SJCRH30 (cell line): ENCODE measurements at regions not wholly inside any gene's neighbourhood (a gene's known extent, or its start where the extent isn't known, plus 50 kb on each side); places are given as distances from the start of the nearest gene placed in this dataset.
A peak's percentile ranks its signal among the peaks of the same experiment; 100 is the strongest.

ENCODE experiments used
- DNase-seq, 2 experiments: peaks; one replicate each; pipeline ENCODE4 v3.0.0-alpha.2; 2015 to 2020
- H3K27ac ChIP-seq: fragments of 250-450 bp; sonication (Bioruptor Pico); 2 replicates; pipeline ENCODE4 v1.5.1; 2020; ENCODE audit warnings: mild to moderate bottlenecking, moderate library complexity
- H3K27me3 ChIP-seq: fragments of 250-450 bp; sonication (Bioruptor Pico); 2 replicates; pipeline ENCODE4 v1.5.1; 2020; ENCODE audit warnings: mild to moderate bottlenecking, moderate library complexity
- H3K36me3 ChIP-seq: fragments of 250-450 bp; sonication (Bioruptor Pico); 2 replicates; pipeline ENCODE4 v1.5.1; 2020; ENCODE audit warnings: mild to moderate bottlenecking, moderate library complexity
- H3K4me1 ChIP-seq: fragments of 250-450 bp; sonication (Bioruptor Pico); 2 replicates; pipeline ENCODE4 v1.5.1; 2020; ENCODE audit warnings: mild to moderate bottlenecking, moderate library complexity
- H3K4me3 ChIP-seq: fragments of 250-450 bp; sonication (Bioruptor Pico); 2 replicates; pipeline ENCODE4 v1.5.1; 2020; ENCODE audit warnings: mild to moderate bottlenecking, moderate library complexity
- H3K9me3 ChIP-seq: fragments of 250-450 bp; sonication (Bioruptor Pico); replicated peaks from 2 replicates; pipeline ENCODE4 v1.5.1; 2020; ENCODE audit warnings: mild to moderate bottlenecking, moderate library complexity

- no peaks in the 10 kb centered on the region for H3K9me3 ChIP-seq
- no peaks in the 10 kb centered on the region for H3K4me1 ChIP-seq
- H3K36me3 ChIP-seq = no peaks in the 10 kb centered on the region
- no peak overlapping the region for H3K27ac ChIP-seq
- peaks cover 3% of the 10 kb centered on the region; the same call in 1 of the 2 replicates for H3K27me3 ChIP-seq
- no peak for DNase-seq
- no peak overlapping the region for H3K4me3 ChIP-seq
Measured at GRCh38 chr11:15613789-15614188, 499.1 kb downstream of the INSC start.

- Histone ChIP-seq H3K27me3 (peaks cover 3% of the 10 kb centered on the region; the same call in 1 of the 2 replicates), H3K36me3 (no peaks in the 10 kb centered on the region), H3K4me1 (no peaks in the 10 kb centered on the region), H3K27ac (no peak overlapping the region), H3K9me3 (no peaks in the 10 kb centered on the region), H3K4me3 (no peak overlapping the region)
- no peak for DNase-seq
Measured at GRCh38 chr11:15615398-15616096, 500.8 kb downstream of the INSC start.

DNA sequence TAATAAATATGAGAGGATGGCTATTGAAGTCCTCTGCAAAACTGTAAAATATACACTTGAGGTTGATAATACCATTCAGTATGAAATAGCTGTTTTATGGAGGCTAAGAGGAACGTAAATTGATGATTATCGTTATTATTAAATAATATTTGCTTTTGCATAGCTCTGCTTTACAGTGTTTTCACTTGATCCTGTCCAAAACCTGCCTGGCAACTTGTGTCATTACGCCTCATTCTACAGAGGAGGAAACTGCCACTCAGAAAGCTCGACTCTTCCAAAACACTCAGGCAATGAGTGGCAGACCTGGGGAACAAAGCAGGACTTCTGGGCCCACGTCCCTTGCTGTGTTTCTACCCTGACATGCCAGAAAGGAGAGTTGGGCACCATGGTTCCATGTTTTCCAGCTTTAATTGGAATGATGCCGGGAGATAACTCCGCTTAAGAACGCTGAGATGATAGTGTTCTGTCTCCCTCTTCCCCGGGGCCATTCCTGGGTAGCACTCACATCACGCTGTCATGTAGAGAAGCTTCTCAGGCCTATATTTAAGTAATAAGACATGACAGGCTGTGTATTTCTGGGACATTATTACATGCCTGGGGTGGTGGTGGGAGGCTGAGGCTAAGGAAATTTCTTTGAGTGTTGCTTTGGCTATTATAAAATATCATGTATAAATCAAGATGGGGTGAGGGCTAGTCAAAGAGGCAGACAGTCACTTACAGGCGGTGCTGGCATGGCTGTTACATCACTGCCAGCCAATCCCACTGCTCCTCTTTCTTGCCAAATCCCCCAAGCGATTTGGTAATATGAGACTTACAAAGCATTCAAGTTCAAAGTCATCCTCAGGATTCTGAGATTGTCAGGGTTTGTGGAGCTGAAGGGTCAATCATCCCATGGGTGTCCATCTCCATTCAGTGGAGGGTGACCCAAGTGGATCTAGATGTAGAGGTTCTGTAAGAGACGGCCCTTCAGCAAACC is 501.7 kb downstream of the INSC start:
- Histone ChIP-seq H3K4me1 (no peaks in the 10 kb centered on the region), H3K27ac (no peak overlapping the region)

GRCh38 chr11:15617126-15617525 is 502.4 kb downstream of the INSC start:
- no peak overlapping the region for H3K4me3 ChIP-seq
- peaks cover 6% of the 10 kb centered on the region; the same call in 1 of the 2 replicates for H3K27me3 ChIP-seq
- no peak overlapping the region for H3K27ac ChIP-seq
- H3K36me3 ChIP-seq = no peaks in the 10 kb centered on the region
- no peaks in the 10 kb centered on the region for H3K4me1 ChIP-seq
- no peaks in the 10 kb centered on the region for H3K9me3 ChIP-seq
- no peak for DNase-seq

More for the DNA sequence above, 501.7 kb downstream of the INSC start:
- H3K9me3 ChIP-seq = no peaks in the 10 kb centered on the region
- DNase-seq = peak in 1 of 2 experiments; percentile 16
- peaks cover 3% of the 10 kb centered on the region; the same call in 1 of the 2 replicates for H3K27me3 ChIP-seq
- H3K4me3 ChIP-seq = no peak overlapping the region
- H3K36me3 ChIP-seq = no peaks in the 10 kb centered on the region

DNA sequence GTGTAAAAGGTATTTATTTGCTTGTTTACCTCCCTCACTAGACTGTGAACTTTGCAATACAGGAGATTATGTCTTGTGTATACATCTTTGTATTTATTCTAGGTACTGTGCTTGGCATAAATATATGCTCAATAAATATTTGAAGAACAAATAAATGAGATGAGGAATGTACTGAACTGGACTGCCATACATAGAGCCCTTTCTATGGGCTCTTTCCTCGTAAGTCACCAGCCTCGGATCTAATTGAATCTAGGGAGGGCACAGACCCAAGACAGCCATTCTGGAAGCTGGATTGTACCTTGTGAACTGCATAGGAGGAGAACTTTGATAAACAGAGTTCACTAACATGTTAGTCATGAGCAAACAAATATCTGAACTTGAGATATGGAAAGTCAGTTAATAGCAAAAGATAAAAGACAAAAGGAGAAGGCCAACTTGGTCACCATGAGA is 503.9 kb downstream of the INSC start:
- Histone ChIP-seq H3K4me3 (no peak overlapping the region), H3K27me3 (peaks cover 5% of the 10 kb centered on the region; the same call in 1 of the 2 replicates), H3K36me3 (no peaks in the 10 kb centered on the region), H3K4me1 (no peaks in the 10 kb centered on the region), H3K27ac (no peak overlapping the region), H3K9me3 (no peaks in the 10 kb centered on the region)
- DNase-seq = no peak

DNA sequence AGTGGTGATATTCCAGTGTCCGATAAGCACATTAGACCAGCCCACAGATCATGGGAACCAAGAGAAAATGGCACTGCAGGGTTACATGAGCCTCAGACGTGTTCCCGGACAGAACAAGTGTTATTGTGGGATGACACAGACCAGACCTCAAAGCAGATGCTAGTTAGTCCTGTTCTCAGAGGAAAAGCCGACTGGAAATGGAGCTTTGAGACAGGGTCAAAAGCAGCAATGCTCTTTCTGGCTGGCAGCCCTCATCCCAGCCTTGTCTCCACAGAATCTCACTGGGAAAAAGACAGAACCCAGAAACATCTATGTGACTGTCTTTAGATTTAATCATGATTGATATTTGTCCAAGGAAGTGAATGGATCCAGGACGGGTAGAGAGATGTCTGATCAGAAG is 506.8 kb downstream of the INSC start:
- no peaks in the 10 kb centered on the region for H3K9me3 ChIP-seq
- no peak for DNase-seq
- H3K27ac ChIP-seq = no peak overlapping the region
- H3K27me3 ChIP-seq = peaks cover 5% of the 10 kb centered on the region; the same call in 1 of the 2 replicates
- H3K4me1 ChIP-seq = no peaks in the 10 kb centered on the region
- H3K4me3 ChIP-seq = no peak overlapping the region
- H3K36me3 ChIP-seq = no peaks in the 10 kb centered on the region

GRCh38 chr11:15622231-15622890 is 507.6 kb downstream of the INSC start:
- no peak overlapping the region for H3K4me3 ChIP-seq
- no peak overlapping the region for H3K27ac ChIP-seq
- no peaks in the 10 kb centered on the region for H3K9me3 ChIP-seq
- no peaks in the 10 kb centered on the region for H3K4me1 ChIP-seq
- DNase-seq = no peak
- H3K36me3 ChIP-seq = no peaks in the 10 kb centered on the region
- peaks cover 5% of the 10 kb centered on the region; the same call in 1 of the 2 replicates for H3K27me3 ChIP-seq

GRCh38 chr11:15624701-15625100 is 510.0 kb downstream of the INSC start:
- H3K9me3 ChIP-seq = no peaks in the 10 kb centered on the region
- no peaks in the 10 kb centered on the region for H3K4me1 ChIP-seq
- no peak overlapping the region for H3K27ac ChIP-seq
- H3K27me3 ChIP-seq = peaks cover 9% of the 10 kb centered on the region; the same call in 1 of the 2 replicates
- H3K4me3 ChIP-seq = no peak overlapping the region
- DNase-seq = no peak
- H3K36me3 ChIP-seq = no peaks in the 10 kb centered on the region

DNA sequence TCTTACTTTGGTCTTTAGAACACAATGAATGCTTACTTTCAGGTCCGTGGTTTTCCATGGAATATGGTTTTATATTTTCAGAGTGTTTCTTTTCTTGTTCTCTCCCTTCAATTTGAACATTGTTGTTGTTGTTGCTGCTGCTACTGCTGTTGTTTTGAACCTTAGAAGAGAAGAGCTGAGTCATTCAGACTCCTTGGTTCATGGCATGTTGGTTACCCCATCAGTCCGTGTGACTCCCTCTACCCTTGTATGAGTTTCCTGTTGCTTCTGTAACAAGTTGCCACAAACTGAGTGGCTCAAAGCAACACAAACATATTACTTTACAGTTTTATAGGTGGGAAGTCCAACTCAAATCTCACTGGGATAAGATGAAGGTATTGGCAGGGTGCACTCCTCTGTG is 511.0 kb downstream of the INSC start:
- no peak overlapping the region for H3K4me3 ChIP-seq
- DNase-seq = no peak
- H3K9me3 ChIP-seq = no peaks in the 10 kb centered on the region

DNA sequence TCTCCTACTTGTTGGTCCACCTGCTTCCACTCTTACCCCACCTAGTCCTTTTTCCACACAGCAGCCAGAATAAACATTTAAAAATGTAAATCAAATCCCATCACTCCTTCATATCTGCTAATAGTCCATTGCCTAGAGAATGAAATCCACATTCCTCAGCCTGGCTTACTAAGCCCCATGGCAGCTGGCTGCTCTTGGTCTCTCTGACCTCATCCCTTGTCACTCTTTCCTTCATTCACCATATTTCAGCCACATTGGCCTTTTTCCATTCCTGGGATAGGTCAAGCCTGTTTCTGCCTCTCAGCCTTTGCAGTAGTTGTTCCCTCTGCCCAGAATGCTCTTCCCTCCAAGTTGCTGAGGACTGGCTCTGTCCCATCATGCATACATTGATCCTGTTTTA is 512.8 kb downstream of the INSC start:
- DNase-seq = peak in 1 of 2 experiments; percentile 5
- Histone ChIP-seq H3K27me3 (peaks cover 12% of the 10 kb centered on the region), H3K9me3 (no peaks in the 10 kb centered on the region), H3K36me3 (no peaks in the 10 kb centered on the region), H3K4me1 (no peaks in the 10 kb centered on the region), H3K4me3 (no peak overlapping the region), H3K27ac (no peak overlapping the region)

More for the DNA sequence above, 511.0 kb downstream of the INSC start:
- H3K36me3 ChIP-seq = no peaks in the 10 kb centered on the region
- peaks cover 10% of the 10 kb centered on the region; the same call in 1 of the 2 replicates for H3K27me3 ChIP-seq
- H3K27ac ChIP-seq = no peak overlapping the region
- no peaks in the 10 kb centered on the region for H3K4me1 ChIP-seq

DNA sequence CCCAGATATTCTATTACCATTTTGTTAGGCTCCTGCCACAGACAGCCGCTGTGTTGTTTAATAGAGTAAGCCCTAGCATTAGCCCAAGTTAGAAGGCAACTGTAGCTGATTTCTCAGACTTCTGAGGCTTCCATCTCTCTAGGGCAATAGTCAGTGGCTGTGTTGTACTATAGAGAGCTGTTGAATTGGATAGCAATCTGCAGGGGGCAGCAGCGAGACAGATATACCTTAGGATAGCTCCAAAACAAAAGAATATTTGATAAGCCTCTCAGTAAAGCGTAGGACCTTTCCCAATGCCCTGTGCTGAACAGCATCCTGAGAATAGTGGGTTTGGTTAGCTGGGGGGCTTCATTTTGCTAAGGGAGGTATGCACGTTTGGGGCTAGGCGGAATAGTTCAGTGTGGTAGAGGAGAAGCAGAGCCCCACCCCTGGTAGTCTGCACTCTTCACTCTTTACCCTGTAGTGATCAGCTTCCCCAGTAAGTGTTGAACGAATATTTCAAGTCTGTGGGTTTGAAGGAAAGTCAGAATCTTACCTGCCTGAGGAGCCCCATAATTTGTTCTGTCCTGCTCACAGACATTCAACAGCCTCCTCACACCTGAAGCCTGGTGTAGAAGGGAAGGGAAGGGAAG is 515.1 kb downstream of the INSC start:
- H3K4me3 ChIP-seq = no peak overlapping the region
- peak; percentile 37 to 62 for DNase-seq
- H3K27me3 ChIP-seq = peaks cover 9% of the 10 kb centered on the region
- no peaks in the 10 kb centered on the region for H3K9me3 ChIP-seq
- no peaks in the 10 kb centered on the region for H3K4me1 ChIP-seq
- H3K27ac ChIP-seq = no peak overlapping the region
- H3K36me3 ChIP-seq = no peaks in the 10 kb centered on the region

DNA sequence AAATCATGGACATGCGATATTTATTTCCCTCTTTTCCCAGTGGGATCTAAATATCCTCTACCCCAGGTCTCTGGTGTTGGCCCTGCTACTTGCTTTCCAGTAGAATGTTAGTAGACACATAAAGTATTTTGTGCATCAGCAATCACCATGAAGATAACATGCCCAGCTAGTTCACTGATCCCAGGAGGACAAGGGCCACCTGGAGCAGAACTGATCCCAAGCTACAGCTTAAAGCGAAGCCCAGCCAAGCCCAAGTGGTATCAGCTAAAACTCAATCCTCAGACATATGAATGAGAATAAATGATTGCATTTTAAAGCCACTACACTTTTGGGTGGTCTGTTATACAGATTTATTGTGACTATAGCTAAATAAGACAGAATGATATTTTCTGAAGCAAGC is 516.2 kb downstream of the INSC start:
- H3K36me3 ChIP-seq = no peaks in the 10 kb centered on the region
- peaks cover 9% of the 10 kb centered on the region for H3K27me3 ChIP-seq
- no peaks in the 10 kb centered on the region for H3K9me3 ChIP-seq
- H3K4me1 ChIP-seq = no peaks in the 10 kb centered on the region
- H3K4me3 ChIP-seq = no peak overlapping the region
- no peak for DNase-seq
- no peak overlapping the region for H3K27ac ChIP-seq

DNA sequence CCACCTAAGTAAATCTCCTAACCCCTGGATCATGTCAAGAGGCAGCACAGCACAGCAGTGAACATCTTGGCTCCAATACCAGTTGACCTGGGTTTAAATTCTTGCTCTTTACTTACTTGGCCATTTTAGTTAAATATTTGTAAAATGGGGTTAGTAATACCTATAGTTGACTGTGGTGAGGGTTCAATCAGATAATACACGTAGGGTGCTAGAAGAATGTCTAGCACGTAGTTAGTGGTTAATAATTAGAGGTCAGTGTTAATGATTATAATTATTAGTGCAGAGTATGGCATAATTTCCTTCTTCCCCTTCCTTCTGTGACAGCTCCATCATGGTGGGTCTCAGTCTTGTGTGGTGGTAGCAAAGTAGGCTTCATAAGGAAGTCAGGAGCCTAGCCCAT is 520.8 kb downstream of the INSC start:
- DNase-seq = no peak
- Histone ChIP-seq H3K36me3 (no peaks in the 10 kb centered on the region), H3K4me3 (no peak overlapping the region), H3K4me1 (no peaks in the 10 kb centered on the region), H3K27me3 (peaks cover 13% of the 10 kb centered on the region), H3K9me3 (no peaks in the 10 kb centered on the region), H3K27ac (no peak overlapping the region)

DNA sequence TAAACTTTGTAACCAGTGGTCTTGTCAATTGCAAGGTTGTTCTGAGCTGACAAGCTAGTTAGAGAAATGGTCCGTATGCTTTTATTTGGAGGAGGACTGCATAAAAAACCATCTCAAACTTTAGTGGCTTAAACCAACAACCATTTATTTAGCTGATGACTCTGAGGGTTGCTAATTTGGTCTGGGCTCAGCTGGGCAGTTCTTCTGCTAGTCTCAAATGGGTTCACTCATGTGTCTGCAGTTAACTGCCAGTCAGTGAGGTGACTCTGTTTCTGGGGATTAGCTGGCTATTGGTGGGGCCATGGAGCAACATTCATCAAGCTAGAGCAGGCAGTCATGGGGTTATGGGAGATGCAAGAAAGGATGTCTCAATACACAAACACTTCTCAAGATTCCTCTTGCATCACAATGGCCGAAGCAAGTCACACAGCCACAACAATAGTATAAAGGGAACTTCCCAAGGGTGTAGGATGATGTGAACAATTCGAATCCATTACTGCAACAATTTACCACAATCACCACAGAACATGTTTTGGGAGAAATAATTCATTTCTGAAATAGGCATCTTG is 521.9 kb downstream of the INSC start:
- Histone ChIP-seq H3K9me3 (no peaks in the 10 kb centered on the region), H3K36me3 (no peaks in the 10 kb centered on the region), H3K27me3 (peaks cover 17% of the 10 kb centered on the region; the same call in 1 of the 2 replicates), H3K27ac (no peak overlapping the region), H3K4me3 (no peak overlapping the region), H3K4me1 (no peaks in the 10 kb centered on the region)
- no peak for DNase-seq
